ENCODE measurements at regions not wholly inside any gene's neighbourhood (a gene's known extent, or its start where the extent isn't known, plus 50 kb on each side); places are given as distances from the start of the nearest gene placed in this dataset.

DNA sequence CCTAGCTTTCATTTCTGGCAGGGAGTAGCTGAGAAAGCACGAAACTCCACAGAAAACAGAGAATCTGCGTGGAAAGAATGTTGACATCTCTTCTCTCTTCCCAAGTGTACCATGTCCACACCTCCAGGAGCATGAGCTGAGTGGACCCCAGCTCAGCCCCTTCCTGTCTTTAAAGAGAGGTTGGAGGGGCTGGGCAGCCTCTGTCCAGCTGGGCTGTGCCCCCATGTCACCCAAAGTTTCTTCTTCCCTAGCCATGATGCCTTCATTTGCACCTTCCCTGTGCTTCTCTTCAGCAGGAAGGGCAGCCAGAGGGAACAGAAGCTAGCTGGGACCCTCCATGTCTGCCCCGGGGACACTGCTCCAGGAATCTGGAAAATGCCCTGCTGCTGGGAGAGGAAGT lies 655.0 kb upstream of the DEFB115 start:
- no peak for TF ChIP-seq ZZZ3 (IDR thresholded peaks at IDR 0.05; ENCODE audit: control insufficient read depth, insufficient read length, low read depth)
- TF ChIP-seq, protein P1, sequence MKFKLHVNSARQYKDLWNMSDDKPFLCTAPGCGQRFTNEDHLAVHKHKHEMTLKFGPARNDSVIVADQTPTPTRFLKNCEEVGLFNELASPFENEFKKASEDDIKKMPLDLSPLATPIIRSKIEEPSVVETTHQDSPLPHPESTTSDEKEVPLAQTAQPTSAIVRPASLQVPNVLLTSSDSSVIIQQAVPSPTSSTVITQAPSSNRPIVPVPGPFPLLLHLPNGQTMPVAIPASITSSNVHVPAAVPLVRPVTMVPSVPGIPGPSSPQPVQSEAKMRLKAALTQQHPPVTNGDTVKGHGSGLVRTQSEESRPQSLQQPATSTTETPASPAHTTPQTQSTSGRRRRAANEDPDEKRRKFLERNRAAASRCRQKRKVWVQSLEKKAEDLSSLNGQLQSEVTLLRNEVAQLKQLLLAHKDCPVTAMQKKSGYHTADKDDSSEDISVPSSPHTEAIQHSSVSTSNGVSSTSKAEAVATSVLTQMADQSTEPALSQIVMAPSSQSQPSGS (IDR thresholded peaks at IDR 0.05; ENCODE audit: low read length) = no peak
- TF ChIP-seq YY1 (IDR thresholded peaks at IDR 0.05; ENCODE audit: low read depth, low read length) = no peak
- TF ChIP-seq RCOR1 (conservative IDR thresholded peaks at IDR 0.05; ENCODE audit: low read depth, low read length) = no peak
